ENCODE measurements at regions not wholly inside any gene's neighbourhood (a gene's known extent, or its start where the extent isn't known, plus 50 kb on each side); places are given as distances from the start of the nearest gene placed in this dataset.
"Not testable (repeated sequence)": the region's sequence is repeated elsewhere in the genome, so short reads cannot be mapped to it uniquely, and the experiment has no call there.

DNA sequence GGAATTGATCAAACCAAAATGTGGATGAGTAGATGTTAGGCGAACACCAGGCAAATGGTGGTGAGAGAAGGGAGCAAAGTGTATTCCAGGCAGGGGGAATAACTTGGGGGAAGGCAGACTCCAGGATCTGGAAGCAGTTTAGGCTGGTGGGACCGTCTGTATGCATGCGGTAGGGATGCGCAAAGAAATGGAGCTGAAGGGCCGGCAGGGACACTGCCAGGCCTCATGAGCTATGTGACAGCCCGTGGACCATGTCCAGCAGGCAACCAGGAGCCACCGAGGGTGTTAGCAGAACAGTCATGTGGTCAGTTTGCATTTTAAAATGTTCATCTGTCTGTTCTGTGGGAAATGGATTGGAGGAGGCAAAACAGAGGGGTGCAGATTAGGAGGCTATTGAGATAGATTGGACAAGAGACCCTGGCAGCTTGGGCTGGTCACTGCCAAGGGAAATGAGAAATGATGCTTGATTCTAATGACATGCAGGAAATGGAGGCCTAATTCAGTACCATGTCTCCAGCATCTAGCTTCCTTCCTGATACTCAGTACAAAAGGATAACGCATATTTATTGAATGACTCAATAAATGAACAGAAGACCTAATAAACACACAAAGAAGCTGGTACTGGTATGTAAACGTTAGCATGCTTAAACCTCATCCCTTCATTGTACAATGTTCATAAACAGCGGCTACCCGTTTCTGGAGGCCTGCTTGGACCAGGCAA lies 412.4 kb downstream of the BUD13 start:
- DNase-seq = no peak

DNA sequence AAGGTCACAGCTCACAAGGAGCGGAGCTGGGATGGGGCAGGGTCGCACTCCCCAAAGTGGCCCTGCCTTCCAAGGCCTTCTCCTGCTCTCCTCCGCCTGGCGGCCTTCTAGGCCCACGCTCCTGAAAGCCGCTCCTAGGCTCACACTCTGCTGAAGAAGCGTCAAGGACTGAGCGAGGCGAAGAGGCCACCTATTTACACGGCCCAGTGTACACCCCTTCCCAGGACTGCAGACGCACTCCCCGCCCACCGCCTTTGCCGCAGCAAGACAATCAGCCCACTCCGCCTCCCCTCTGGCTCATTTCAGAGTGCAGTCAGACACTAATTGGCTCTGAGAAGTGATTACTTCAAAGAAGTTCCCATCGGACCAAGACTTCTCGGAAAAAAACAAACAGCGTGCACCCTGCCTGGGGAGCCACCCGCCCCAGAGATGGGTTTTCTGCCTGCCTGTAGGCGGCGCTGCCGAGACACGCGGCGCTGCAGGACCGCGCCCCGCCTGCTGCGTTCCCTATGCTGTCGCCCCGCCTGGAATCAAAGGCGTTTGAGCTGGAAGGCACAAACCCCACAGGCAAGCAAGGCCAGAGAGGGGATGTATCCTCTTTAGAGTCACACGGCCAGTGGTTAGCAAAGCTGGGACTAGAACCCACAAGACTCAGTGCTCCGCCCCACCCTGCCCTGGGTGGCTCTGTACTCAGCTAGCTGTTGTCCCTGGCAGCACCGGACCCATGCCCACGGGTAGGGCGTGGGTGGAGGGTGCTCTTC lies 414.8 kb downstream of the BUD13 start:
- DNase-seq = no peak

DNA sequence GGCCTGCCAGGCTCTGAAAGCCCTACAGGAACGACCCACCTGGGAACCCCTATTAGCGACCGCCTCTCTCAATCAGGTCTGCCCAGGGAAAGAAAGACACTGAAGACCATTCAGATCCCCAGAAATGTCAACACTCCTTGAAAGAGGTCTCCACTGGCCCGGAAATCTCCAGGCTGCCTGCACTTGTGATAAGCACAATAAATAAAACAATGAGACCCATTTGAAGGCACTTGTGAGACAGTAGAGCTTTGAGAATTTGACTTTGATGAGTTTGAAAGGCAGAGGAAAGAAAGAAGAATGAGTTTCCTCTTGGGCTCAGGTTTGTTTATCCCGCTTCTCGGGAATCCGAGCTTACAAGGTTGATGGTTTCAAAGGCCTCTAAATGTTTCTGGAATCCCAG lies 416.3 kb downstream of the BUD13 start:
- DNase-seq = no peak

DNA sequence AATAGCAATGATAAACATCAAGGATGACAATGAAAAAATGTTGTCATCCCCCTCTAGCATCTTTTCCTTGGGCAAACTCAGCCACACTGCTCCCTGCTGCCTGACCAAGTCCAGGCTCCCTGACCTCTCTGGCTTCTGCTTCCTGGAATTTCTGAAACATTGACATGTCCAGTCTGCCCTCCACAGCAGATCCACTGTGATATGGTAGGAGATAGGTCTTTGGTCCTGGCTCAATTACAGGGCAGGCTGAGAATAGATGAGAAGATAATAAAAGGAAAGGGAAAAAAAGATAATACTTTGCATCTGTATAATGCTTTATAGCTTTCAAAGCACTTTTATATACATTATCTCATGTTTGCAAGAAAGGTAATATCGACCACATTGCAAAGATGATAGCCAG lies 417.7 kb downstream of the BUD13 start:
- DNase-seq = no peak

DNA sequence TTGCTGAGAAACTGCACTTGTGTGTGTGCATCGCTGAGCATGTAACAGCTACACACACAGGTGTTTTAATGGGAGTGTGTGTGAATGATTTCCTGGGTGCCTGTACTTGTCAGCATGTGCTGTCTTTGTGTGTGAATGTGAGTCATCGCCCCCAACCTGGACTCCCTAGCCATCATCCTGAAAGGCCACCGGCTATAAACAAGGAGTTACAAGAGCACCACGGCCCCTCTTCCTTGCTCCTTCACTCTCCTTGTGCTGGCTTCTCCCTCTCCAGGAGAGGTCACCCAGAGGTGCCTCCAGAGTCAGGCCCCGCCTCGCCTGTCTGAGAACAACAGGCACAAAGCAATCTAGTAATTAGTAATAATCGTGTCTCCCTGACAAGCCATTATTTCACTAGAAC lies 419.2 kb downstream of the BUD13 start:
- DNase-seq = peak; percentile 3

DNA sequence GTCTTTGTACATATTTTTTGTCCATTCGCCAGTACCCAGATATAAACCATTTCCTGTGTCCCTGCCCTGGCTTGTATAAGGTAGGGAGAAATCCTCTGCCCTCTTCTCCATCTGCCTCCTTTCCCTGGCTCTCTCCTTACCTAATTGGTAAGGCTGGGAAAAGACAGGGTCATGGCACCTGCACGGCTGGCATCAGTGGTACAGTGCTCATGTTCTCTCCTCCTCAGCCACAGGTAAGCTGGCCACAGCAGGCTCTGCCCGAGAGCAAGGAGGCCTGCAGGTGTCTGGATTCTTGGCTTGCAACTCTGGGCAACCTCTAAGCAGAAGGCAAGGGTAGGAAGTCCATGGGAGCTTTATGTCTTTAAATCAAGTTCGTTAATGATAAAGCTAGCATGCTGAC lies 419.9 kb downstream of the BUD13 start:
- no peak for DNase-seq

DNA sequence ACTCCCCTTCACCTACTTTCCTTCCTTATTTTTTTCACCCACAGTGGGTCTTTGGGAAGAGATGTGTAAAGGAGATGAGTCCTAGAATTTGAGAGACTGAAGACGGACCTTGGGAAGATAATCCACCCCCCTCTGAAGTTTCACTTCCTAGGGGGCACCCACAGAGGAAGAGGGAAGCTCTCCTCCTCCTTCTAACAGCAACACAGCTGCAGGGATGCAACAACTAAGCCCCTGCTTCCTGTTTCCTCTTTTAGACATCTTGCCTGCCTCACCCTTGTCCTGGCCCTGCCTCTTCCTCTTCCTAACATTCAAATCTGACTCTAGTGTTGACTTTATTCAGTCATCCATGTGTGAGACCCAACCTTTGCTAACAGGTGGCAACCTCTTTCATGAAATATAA lies 424.6 kb downstream of the BUD13 start:
- no peak for DNase-seq

DNA sequence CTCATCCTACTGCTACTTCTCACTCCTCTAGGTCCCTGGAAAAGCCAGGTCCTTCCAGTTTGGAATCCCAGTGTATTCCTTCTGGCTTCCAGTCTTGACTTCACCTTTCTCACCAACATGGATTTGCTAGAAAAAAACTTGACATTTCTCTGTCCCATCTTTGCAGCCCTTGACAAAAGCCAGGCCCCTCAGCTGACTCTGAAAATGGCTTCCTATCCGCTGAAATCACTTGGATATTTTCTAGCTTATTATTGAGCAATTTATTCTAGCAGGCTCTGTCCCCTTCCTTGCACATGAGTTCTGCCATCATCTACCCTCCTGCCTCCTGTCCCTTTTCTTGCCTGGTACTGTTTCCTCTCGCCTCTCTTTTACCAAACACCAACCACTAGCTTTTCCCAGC lies 427.2 kb downstream of the BUD13 start:
- no peak for DNase-seq

DNA sequence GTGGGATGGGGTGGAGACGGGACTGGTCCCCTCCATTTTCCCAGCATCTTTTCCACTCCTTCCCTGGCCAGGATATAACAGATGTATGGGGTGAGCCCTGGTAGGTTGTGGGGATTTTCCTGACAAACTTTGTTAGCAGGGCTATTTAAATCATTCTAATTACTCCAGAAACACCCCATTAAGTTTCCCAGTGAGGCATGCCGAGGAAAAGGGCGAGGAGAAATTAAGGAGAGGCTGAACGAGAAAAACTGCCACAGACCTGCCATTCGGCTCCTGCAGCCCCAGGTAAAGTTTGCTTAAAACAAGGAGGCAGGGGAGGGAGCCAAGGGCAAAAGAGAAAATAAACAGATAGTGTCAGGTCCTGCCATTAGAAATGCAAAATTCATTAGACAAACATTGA lies 428.2 kb downstream of the BUD13 start:
- no peak for DNase-seq

DNA sequence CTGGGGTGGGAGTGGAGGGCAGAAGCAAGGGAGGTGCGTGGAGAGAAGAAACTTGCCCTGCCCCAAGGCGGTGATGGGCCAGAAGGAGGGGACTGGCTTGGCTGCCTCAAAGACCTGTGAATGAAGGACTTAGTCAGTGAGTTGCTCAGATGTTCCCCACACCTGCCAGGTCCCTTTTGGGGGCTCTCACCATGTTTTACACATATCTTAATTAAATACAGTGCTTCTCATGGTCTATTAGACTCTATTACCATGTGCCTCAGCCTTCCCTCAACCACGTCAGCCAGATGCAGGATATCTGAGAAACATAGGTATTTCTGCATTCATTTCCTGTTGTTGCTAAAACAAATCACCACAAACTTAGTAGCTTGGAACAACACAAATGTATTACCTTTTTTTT lies 429.5 kb downstream of the BUD13 start:
- DNase-seq = no peak

DNA sequence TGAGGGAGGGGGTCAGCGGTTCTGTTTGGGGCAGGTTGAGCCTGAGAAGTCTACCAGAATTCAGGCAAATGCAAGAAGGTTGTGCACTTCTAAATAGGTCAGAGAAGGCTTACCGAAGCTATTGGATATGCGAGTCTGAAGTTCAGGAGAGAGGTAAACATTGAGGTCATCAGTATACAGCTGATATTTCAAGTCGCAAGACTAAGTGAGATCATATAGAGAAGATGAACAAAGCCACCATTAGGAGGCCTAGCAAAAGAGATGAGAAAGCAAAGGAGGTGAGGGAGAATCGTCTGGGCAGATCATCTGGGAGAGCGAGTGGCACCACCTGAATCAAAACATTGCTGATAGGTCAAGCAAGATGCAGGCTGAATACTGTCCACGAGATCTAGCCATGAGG lies 430.6 kb downstream of the BUD13 start:
- DNase-seq = no peak

DNA sequence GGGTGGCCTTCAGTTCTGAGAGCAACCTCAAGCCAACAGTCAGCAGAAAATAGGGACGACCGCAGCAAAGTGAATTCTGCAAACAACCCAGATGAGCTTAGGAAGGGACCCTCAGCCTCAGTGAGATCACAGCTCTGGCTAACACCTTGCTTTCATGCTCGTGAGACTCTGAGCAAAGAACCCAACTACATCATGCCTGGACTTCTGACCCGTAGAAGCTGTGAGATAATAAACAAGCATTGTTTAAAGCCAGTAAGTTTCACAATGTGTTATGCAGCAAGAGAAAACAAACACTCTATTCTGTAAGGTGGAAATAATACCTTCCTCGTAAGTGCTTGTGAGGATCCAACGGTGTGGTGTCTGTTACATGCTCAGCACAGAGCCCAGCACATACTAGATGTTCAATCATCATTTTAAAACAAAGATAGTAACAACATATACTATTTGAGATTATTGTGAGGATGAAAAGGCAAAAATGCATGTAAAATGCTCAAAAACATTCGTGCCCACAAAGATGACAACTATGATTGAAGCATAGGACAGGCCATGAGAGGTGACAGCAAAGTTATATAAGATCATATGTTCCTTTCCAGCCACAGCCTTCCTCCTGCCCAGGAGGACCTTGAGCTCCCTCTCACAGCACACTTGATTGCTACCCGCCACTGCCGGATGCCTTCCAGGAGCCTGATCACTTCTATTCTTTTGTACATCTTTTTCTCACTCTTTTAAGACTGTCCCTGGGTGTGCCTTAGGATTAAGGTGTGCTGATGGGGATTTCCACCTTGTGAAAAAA lies 433.3 kb downstream of the BUD13 start:
- no peak for DNase-seq

DNA sequence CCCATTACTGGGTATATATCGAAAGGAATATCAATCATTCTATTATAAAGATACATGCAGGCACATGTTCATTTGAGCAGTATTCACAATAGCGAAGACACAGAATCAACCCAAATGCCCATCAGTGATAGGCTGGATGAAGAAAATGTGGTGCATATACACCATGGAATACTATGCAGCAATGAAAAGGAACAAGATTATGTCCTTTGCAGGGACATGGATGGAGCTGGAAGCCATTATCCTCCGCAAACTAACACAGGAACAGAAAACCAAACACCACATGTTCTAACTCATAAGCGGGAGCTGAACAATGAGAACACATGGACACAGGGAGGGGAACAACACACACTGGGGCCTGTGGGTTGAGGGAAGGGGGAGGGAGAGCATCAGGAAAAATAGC lies 434.3 kb downstream of the BUD13 start:
- DNase-seq = not testable (repeated sequence)

DNA sequence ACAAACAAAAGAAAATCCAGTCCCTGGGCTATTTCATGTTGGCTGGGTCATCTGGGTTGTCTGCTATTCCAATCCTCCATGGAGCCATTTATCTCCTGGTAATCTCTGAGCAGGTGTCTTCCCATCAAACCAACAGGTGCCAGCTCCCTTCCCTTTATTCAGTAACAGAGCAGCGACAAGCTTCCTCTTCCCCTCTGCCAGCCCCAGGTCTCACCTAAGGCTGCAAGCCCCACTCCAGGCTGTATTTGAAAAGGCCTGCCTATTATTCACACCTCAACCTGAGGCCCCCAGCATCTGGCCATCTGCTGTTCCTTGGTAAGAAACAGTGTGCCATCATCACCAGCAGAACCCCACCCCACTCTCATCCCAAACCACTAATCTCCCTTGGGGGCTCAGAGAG lies 436.2 kb downstream of the BUD13 start:
- no peak for DNase-seq

DNA sequence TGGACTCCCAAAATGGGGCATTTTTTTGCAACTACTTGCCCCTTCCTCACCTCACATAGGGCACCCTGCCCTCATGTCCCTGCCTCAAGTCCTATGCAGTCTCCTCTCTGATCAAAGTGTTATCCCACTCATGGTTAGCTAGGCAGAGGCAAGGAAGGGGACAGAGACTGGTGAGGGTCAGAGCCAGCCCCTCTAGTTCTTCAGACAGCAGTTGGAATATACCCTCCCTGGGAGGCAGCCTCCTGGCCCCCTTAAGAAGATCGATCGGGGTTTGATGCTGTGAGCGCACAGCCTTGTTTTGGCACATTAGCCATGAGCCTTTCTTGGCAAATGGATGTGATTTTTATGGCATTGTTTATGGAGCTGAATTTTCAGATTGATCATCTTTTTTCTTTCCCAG lies 436.9 kb downstream of the BUD13 start:
- DNase-seq = no peak

DNA sequence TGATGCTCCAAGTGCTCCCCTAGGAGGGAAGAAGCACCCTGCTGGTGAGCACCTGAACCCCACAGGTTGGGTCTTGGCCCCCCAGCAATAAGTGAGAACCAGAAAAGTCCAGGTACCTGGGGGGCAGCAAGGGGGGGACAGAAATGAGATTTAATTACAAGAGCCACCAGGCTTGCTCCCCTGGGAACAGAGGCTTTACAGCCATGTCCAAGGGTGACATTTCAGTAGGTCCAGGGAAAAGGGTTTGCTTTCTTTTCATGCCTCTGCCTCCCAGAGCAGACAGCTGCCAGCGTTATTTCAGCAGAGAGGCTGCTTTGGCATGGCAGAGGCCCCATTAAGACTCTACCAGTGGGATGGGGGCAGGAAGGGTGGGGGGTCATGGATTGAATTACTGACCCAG lies 437.7 kb downstream of the BUD13 start:
- no peak for DNase-seq

DNA sequence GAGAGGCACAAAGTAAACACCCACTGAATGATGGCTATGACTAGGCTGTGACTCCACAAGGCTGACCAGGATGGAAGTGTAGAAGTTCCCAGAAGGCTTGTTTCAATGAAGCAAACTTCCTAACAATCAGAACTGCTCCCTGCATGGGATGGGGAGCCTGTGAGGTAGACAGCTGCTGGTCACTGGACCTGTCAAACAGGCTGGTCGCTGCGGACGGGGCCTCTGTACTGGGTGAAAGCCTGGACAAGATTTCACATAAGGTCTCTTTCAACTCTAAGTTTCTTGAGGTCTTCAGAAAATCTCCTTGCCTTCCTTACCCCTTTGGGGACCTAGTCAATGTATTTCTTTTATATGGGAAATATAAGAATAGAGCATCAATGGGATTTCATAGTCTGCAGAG lies 438.2 kb downstream of the BUD13 start:
- no peak for DNase-seq

DNA sequence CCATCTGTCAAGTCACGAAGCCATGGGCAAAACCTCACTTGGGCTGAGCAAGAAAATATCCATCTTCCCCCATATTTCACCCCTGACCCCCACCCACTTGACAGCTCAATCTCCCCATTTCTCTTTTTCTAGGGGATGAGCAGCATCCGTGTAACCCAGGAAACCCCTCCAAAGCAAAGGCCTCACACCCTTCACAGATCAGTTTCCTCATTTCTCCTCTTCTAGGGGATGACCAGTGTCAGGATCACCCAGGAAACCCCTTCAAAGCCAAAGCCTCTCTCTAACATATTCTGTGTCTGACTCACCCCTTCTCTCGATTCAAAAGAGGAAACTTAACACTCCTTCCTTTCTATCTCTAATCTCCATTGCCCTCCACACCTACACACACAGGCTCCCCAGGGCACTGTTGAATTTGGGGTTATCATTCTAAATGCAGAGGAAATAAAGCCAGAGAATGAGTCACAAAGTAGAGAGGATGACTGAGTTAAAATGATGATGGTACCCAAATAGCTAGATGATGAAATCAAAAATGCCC lies 439.7 kb downstream of the BUD13 start:
- no peak for DNase-seq

DNA sequence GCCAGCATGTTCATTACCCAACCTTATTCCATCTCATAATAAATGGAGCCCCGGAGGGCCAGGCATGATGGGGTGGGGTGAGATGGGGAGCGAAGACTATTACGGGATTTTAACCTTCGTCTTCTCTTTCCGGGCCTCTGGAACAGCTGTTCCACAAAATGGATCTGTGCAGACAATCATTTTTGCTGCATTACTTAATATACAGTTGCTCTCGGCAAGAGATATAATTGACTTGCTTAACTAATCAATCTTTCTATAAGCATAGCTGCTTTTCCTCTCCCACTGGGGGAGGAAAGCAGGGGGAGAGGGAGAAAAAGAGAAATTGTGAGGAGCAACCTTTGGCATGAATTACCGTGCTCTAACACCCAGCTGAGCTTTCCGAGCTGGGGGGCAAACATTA lies 440.4 kb downstream of the BUD13 start:
- no peak for DNase-seq

DNA sequence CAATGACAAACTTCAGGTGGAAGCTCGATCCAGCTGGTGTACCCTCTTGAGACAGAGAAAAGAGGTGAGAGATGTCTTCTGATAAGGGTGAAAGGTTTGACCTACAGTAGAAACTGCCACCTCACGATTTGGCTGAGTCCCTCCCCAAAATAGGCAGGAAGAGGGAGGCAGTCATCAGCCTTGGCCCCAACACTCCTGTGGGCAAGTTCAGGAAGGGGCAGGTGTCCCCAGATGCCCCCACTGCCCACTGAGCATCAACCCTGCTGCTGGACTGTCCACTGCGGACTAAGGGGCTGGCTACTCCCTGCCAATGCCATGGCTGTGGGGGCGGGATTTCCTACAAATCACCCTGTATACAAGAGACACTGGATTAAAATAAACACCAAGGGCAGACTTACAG lies 441.4 kb downstream of the BUD13 start:
- DNase-seq = no peak

DNA sequence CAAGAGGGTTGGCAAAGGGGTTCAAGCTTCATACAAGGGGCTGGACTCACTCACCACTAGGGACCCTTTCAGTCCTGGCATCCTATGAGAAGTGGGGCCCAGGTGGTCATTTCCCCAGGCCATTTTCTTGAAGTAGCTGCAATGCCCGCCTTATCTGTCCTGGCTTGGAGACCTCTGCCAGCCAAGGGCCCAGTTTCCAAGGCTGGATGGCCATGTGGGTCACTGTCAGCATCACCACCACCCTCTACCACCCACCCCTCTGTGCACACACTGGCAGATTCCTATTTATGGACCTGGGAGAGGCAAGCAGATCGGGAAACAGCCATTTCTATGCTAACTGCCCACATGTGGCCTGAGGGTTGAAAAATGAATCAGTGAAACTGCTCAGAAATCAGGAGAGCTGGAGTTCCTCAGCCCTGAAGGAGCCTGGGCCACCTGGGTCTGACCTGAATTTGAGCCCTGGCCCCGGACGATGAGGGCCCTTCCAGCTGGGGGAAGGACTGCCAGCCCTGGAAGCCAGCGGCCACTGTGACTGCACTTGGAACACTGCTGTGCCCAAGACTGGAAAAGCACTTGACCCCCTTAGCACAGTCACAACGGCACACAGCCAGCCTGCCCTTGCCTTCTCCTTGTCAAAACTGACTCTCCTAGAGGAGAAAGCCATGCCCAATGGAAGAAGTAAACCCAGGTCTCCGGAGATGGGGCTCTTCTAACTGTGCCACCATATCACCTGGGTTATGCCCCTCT lies 442.2 kb downstream of the BUD13 start:
- no peak for DNase-seq

DNA sequence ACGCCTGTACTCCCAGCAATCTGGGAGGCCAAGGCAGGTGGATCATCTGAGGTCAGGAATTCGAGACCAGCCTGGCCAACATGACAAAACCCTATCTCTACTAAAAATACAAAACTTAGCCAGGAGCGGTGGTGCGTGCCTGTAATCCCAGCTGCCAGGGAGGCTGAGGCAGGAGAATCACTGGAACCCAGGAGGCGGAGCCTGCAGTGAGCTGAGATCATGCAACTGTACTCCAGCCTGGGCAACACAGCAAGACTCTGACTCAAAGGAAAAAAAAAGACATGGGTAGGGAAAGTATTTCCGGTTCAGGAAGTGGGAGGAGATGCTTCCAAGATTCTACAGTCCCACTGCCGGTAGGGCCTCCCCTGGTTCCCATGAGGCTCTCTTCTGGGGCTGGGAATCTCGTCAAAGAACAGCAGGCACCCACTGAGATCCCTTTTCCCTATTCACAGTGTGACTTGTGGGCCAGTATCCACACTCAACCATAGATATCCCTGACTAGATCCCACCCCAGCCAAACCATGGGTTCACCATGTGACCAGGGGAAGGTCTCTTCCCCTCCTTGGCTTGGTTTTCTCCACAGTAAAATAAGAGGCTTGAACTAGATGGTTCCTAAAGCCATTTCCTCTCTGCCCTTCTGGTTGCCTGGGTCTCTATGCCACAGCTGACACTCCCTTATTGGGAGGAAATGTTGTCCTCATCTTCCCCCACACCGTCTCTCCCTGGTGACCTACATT lies 443.3 kb downstream of the BUD13 start:
- DNase-seq = no peak
